H1 (cell line): ENCODE measurements at regions not wholly inside any gene's neighbourhood (a gene's known extent, or its start where the extent isn't known, plus 50 kb on each side); places are given as distances from the start of the nearest gene placed in this dataset.

Source experiments
- JUND ChIP-seq: IDR thresholded peaks from 2 replicates; pipeline ENCODE4 v1.6.1; 2011; ENCODE audit warnings: mild to moderate bottlenecking, improper control_type of control experiment, low read length
- KDM4A ChIP-seq: IDR thresholded peaks from one replicate; pipeline ENCODE4 v1.7.1; 2012; ENCODE audit warnings: low read depth, mild to moderate bottlenecking, moderate library complexity, low read length, inconsistent platforms; ENCODE audit not compliant: severe bottlenecking
- SP4 ChIP-seq: IDR thresholded peaks from 2 replicates; pipeline ENCODE4 v1.6.1; 2012; ENCODE audit warnings: low read length, inconsistent platforms
- SUZ12 ChIP-seq: fragments of 200-600 bp; sonication (generic); IDR thresholded peaks from 2 replicates; pipeline ENCODE4 v1.6.1; 2012; ENCODE audit warnings: mild to moderate bottlenecking, inconsistent platforms, low read length, moderate library complexity, mixed read lengths
- TEAD4 ChIP-seq: IDR thresholded peaks from 2 replicates; pipeline ENCODE4 v1.6.1; 2012; ENCODE audit warnings: low read depth, low read length, inconsistent platforms, mixed read lengths
- USF2 ChIP-seq: IDR thresholded peaks from 2 replicates; pipeline ENCODE4 v1.6.1; 2011; ENCODE audit warnings: low read length, improper control_type of control experiment

DNA sequence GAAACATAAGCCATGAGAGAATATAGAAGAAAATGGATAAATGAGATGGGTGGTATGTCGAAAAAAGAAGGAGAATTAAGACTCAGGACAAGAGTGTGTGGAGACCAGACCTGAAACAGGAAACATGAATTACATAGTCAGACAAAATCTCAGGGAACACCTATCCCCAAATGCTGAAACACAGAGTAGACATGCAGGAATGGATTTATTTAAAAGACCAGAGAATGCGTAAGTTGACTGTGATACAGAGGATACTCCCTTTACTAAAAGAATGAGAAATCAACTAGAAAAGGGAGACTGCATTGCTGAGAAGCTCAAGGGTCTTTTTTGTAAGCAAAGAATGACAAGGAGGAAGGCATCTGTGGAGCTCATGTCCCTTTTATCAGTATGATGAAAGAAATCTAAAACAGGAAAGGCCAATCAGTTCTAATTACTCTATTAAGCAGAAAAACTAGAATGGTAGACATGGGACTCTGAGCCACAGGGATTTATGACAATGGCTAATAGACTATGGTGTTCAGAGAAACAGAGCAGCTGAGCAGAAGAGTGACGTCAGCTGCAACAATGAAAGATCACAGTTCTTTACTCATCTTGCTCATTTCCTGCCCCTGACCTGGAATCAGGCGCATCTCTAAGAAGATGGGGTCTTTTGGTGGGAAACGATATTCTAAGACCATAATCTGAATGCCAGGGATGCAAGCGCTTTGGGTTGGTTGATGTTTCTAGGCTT lies 138.9 kb upstream of the DHRS4 start (continued):
- TF ChIP-seq TEAD4 (no peak), SUZ12 (no peak), KDM4A (no peak), USF2 (no peak), SP4 (no peak), JUND (no peak)
